Left renal pelvis (tissue), 4 donors: ENCODE measurements at regions not wholly inside any gene's neighbourhood (a gene's known extent, or its start where the extent isn't known, plus 50 kb on each side); places are given as distances from the start of the nearest gene placed in this dataset.

Experiments used
- DNase-seq, 4 donors: peaks; one replicate each; pipeline ENCODE4 v3.0.0-alpha.2; 2013; ENCODE audit warnings: low read depth in 4 of 4, low spot score in 3 of 4

DNA sequence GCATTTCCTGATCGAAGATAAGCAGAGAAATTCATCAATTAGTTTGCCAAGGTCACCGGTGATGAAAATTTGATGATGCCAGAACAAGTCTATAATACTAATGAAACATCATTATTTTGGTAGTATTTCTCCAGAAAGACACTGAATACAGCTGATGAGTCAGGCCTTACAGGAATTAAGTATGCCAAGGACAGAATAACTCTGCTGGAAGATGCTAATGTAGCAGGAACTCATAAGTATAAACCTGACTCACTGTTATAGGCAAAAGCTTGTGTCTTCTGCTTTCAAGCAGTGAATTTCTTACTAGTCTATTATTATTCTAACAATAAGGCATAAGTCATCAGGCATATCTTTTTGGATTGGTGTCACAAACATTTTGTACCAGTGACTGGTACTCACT is 1825.1 kb upstream of the IGFBP7 start:
- no peak for DNase-seq

DNA sequence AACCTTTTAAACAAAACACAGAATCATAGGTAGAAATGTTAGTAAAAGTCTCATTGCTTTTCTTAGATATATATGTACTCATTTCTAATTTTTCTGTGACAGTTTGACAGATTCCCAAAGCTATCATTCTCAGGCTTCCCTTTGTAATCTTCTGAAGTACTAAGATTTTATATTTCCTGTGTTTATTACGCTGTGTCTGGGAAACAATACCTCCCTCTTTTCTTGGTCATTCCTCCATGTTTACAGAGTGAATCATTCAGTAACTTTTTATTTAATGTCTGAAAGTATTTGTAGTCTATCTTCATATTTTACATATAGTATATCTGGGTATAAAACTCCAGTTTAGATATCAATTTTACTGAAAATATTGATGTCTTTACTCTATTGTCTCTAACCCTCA is 1826.3 kb upstream of the IGFBP7 start:
- no peak for DNase-seq

DNA sequence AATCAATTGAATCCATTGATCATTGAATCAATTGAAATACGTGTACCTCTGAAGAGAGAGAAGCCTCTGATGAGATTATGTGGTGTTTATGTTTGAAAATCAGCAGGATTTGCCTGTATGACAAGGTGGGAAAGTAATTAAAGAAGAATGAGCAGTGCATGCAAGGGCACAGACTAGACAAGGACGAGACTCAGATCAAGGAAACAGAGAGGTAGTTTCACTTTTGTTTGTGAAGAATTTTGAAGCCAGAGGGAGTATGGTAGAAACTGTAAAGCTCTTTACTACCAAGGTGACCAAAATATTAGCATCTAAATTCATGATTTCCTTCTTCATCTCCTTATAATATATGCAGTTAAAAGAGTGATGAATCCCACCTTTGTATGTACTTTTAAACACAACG is 1830.0 kb upstream of the IGFBP7 start:
- DNase-seq, result no peak

DNA sequence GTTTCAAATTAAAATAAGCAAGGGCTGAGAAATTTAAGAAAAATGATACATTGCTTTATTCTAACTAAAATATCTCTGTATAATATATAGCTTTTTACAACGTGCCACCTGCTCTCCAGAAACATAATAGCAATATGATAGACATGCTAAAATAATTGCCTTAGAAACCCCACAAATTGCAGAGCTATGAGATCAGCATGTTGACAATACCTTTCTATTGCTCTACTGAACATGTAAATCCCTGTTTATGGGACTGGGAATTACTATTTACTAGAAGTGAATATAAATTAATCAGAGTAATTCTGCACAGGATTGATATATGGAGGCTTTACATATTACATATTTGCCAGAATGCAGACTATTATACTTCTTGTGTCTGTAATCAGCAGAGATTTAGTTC is 1831.1 kb upstream of the IGFBP7 start:
- no peak for DNase-seq

DNA sequence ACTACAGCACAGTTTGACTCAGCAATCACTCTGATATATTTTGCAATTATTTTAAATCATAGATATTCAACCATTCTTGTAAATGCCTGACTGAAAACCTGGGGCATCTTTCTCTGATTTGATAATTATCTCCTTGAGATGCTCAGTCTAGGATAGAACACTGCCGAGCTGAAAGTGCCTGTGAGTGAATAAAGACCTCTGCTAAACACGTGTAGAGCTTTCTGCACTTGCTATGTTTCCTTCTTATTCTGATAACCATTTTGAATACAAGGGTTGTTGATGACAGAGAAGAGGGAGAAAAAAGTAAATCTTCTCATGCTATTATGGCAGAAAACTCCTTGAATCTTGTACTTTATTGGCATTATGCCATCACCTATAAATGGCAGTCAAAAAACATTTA is 1843.4 kb upstream of the IGFBP7 start:
- DNase-seq, result no peak

DNA sequence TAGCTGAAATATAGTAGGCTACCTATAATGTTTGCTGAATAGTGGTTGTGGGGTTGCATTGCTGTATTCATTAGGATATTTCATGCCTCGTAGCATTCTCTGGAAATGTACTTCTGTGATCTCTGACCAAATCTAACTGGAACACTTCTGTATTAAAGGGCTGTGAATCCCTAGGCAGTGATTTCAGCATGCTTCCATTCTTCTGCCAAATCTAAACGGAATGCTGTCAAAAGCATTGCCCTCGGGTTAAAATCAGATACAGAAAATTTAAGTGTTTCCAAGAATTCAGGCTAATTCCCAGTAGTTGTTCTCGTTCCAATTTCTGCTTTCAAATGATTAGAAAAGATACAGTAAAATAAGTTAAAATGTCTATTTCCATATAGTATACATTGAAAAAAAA is 1847.5 kb upstream of the IGFBP7 start:
- DNase-seq, result no peak

DNA sequence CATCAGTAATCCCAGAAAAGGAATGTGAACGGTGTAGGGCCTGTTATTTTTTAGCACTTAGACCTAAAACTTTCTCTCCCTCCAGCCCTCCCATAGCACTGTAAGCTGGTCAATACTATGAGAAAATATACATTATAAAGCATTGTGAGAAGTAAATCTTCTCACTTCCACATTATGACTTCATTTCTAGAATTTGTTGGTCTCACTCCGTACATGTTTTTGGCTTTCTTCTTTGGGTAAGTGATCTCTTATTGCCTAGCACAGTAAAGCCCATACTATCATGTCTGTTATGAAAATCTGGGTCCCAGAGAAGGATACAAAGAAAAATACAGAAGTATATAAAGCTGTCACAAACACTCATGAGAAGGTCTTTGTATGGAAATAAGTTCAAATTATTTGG is 1851.1 kb upstream of the IGFBP7 start:
- no peak for DNase-seq

DNA sequence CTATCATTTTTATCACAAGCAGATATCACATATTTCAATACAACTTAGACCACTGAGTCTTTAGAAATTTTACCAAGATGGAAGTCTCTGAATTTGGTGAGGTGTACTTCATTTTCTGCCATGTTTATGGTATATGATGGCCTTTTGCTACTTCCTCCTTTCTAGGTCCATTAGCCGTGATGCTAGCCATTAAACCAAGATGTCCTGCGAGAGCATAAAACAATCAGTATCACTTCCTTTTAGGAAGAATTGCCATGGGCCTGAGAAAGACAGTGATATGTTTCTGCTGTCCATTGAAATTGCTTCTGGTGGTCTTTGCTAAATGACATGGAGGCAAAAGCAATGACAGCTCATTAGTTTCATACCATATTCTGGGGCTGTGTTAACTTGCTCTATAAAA is 1851.7 kb upstream of the IGFBP7 start:
- no peak for DNase-seq

DNA sequence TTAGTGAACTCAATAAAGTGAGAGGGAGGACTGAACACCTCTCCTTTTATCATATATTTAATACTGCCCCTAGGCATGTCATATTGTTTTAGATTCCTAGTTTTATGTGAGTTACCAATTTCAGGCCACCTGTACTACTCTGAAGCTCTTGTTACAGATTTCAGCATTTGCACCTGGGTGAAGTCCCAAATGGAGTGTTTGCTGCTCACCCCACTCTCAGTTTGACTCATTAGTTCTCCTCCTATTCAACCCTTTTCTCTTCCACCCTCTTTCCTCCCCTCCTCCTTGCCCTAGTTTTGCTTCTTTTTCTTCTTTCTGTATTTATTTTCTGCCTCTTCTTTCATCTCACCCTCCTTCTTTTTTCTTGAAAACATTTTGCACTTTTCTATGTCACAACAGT is 1852.2 kb upstream of the IGFBP7 start:
- DNase-seq, result no peak

DNA sequence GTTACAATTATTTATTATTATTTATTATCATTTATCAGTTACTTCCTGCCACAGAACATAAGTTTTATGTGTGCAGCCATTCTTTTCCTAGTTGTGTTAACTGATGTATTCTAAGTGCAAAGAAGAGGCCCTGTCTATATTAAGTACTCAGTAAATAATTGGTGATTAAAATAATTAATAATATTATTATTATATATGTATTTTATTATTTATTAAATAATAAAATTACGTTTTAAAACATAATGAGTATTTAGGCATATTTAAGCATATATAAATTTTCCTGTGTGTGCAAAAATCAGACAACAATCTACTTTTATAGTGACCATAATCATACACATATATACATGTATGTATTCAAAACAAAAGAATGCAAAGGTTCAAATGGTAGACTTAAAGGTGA is 1871.6 kb upstream of the IGFBP7 start:
- no peak for DNase-seq

DNA sequence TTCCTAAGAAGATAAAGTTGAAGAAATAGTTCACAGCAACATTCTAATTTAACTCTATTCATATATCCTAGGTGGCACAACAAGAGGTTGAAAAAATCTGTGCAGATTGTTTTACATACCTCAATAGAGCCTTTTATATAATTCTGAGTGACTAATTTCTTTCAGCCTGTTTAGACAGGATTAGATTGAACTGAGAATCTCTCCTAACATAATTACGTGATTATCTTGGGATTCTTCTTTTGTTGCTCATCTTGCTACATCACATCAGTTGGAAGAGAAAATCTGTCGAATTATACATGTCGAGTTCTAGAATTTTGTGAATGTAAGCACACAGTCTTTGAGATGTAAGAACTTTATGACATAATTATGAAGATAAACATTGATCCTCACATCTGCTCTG is 1873.7 kb upstream of the IGFBP7 start:
- DNase-seq, result no peak

DNA sequence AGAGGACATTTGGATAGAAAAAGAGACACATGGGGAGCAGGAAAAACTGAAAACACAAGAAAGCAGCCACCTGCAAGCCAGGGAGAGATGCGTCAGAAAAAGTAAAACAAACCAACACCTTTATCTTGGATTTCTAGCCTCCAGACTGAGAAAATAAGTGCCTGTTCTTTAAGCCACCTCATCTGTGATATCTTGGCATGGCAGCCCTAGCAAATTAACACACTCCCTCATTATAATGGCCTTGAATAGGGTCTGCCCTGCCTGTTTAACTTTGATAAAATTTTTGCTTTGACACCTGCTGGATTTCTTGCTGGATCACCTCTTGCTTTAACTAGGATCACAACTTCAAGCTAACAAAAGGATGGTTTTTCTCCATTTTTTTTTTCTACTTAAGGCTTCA is 1892.0 kb upstream of the IGFBP7 start:
- no peak for DNase-seq

DNA sequence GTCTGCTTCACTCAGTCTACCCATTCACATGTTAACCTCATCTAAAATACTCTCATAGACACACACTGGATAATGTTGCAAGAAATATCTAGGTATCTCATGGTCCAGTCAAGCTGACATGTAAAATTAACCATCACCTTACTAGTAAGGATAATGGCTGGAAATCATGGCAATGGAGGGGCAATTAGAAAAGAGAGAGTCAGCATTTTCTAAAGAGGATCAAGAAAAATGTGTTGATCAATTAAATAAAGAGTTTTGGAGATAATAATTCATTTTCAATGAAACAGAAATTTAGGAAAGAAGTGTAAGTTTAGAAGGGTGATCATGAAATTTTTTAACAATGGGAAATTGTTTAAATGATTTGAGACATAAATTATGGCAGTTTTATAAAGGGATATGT is 1914.1 kb upstream of the IGFBP7 start:
- DNase-seq, result no peak

DNA sequence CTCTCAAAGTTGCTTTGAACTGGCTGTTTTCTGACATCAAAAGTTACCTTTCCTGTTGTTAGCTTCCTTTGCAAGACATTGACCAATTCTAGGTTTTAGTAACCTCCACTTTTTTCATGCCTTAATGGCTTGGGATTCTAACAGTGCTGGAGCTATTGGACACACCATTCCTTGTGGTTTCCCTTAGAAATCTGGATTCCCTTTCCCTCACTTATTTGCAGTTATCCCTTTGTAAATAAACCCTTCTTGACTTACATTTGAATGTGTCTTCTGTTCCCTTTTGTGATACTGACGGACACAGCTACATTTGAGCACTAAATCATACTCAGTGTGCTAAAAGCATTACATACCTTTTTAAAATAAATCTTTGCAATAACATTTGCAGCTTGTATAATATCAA is 1927.6 kb upstream of the IGFBP7 start:
- DNase-seq, result no peak

DNA sequence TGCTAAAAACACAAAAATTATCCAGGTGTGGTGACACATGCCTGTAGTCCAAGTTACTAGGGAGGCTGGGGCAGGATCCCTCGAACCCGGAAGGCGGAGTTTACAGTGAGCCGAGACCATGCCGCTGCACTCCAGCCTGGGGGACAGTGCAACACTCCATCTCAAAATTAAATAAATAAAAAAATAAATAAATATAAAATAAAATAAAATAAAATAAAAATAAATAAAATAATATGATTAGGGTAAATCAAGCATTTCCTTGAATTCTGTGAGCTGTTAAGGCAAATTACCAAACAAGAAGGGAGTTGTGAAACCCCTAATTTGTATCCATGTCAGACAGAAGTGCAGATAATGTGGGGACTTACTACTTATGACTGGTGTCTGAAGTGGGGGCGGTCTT is 1928.9 kb upstream of the IGFBP7 start:
- DNase-seq, result no peak

DNA sequence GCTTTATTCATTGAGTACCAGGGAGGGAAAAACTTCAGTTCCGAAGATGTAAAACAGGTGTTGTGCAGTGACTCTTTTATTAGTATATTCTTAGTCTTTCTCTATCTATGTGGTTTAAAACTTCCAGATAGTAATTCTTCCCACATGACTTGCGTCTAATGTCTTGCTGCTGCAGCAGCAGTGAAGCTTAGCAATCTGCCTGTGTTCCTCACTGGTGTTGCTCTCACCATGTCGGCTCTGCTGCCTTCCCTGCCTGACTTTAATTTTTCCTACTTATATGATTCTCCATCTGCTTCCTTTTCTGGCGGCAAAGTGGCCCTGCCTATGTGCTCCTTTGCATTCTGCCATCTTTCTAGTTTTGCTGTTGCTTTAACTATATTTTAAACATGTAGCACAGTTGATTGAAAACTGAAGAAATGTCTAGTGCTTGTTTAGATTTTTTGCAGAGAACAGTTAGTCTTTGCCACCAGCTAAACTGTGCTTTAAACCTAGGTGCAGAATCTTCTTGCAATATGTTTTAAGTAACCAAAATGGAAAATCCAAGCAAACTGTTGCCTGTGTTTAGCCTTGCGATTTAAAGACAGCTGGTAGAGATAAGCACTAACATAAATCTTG is 1934.2 kb upstream of the IGFBP7 start:
- DNase-seq, result no peak

DNA sequence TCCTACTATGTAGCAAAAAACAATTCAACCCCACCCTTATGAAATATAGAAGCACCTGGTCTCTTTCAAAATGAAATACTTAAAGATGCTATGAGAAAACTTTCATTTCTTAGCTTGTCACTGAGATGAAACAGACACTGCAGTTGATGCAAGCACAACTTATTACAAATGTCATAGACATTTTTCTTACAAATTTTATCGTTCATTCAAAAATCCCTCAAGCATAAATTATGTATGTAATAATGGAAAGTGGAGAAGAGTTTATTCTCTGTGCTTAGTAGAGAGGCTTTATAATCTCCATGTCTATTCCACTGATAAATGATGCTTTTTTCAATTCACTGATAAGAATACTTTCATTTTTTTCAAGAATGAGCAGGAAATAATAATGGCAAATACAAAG is 1943.9 kb upstream of the IGFBP7 start:
- no peak for DNase-seq

DNA sequence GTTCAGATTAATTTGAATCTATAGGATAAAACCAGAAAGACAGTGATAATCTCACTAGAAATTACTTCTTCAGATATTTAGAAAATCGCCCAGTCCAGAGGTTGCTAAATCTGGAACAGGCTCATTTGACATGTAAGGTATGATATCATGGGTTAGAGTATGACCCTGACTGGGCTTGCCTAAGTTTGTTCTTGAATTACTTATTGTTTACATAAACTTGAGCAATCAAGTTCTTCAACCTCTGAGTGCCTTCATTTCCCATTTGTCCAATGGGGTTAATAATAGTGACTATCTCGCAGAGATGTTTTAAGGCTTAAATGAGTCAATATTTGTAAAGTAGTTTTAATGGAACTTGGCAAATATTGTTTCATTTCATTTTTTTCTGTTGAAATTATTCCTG is 1947.6 kb upstream of the IGFBP7 start:
- no peak for DNase-seq

DNA sequence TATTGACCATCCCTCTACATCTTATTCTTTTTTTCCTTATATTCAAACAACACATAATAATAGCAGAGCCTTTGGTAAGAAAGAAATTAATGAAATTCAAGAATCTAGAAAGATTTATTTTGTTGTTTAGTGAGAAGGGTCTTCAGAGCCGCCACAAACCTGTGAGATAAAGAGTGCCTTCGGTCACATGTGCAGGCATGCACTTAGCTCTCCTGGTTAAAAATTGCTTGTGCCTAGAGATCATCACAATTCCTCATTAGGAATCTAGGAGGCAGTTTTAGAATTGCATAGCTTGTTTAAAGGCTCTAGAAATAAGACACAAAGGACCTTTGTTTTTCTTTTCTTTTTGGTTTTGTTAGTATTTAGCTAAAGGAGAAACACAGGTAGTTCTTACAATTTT is 1948.4 kb upstream of the IGFBP7 start:
- no peak for DNase-seq

DNA sequence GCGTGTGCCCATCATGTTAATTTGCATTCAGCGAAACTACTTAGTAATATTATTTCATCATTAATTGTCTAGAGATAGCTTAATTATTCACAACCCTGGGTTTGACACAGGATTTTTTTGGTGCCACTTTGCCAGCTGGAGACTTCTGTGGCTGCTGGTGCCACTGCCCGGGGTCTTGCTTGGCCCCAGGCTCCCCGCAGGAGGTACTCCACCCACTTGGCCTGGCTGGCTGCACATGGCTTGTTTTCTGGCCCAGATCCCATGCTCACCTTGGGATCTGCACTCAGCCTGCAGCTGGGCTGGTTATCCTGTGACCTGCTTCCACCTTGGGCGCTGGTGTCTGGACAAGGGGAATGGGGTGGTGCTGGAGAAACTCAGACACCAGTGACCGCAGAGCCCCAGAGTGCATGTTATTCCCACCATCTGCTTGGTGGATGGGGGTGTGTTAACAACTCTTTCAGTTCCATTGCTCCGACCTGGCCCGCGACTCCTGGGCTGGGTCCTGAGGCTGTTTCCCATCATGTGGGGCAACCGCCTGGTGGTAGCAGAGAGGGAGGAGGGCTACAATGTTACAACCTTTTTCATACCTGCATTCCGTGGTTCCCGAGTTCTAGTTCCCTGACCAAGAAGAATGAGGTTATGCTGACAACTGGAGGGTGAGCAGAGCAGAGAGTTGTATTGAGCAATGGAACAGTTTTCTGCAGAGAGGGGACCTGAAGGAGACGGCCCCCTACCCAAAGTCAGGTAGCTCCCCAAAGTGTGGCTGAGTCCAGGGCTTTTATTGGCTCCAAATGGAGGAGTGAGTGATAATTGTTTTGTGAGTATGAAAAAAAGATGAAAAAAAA is 1950.0 kb upstream of the IGFBP7 start:
- no peak for DNase-seq

DNA sequence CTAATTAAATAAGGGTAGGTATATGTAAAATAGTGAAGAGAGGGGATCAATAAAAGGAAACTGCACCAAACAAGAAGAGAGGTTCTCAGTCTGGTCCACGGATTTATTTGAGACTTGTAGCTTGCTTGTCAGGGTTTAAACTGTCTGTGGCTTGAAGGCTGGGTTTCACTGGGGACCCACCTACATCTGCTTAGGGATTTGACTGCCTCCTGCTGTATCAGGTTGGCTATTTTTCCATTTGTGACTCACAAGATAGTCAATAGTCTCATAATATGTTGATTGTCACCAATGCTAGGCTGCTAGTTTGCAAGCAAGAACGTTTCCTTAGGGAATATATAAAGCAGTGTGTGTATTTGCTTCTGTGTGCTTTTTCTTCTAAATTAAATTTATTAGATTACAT is 1950.7 kb upstream of the IGFBP7 start:
- no peak for DNase-seq

DNA sequence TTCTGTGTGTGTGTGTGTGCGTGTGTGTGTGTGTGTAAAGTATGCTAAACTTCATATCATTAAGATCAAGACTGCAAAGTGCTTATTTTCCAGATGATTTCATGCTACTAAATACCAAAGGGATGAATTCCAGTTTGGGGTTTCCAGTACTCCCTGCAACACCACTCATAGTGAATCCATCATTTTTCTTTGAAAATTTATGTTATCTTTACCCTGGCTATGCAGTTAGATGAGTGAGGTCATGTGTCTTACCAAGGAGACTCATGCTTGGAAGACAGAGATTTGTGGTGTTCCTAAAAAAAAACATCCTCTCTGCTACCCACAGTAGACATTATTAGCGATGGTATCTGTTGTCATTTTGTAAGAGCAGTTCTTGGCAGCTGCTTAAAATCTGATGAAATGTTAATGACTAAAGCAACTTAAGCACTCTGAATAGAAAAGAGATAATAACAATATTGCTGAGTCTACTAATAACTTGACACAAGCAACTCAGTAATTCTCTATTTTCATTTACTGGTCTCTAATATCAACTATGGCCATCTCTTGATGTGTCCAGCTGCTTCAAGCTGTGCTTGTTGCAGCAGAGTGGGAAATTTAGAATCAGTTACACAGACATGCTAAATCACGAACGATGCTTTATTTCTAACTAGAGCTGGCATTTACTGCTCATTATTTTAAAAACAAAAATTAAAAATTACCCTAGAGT is 1953.0 kb upstream of the IGFBP7 start:
- no peak for DNase-seq
